ENCODE measurements at regions not wholly inside any gene's neighbourhood (a gene's known extent, or its start where the extent isn't known, plus 50 kb on each side); places are given as distances from the start of the nearest gene placed in this dataset.
"Not testable (repeated sequence)": the region's sequence is repeated elsewhere in the genome, so short reads cannot be mapped to it uniquely, and the experiment has no call there.

DNA sequence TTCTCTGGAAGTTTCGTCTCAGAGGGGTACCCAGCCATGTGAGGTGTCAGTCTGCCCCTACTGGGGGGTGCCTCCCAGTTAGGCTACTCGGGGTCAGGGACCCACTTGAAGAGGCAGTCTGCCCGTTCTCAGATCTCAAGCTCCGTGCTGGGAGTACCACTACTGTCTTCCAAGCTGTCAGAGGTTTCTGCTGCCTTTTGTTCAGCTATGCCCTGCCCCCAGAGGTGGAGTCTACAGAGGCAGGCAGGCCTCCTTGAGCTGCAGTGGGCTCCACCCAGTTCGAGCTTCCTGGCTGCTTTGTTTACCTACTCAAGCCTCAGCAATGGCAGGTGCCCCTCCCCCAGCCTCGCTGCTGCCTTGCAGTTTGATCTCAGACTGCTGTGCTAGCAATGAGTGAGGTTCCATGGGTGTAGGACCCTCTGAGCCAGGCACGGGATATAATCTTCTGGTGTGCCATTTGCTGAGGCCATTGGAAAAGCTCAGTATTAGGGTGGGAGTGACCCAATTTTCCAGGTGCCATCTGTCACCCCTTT lies 71.0 kb upstream of the SH3GLB1 start:
- DNase-seq (ENCODE audit: low read depth), result not testable (repeated sequence)

DNA sequence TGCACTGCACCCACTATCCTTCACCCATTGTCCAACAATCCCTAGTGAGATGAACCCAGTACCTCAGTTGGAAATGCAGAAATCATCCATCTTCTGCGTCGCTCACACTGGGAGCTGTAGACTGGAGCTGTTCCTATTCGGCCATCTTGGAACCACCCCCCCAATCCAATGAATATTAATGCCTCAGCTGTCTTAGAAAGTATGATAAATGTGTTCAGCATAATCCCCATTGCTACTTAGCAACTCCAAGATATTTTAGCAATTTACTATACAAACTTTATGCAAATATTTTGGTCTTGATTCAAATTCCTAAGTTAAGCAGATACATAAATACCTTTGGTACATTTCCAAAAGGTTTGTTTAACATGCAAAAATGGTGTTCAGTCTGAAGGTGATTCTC lies 70.5 kb upstream of the SH3GLB1 start:
- no peak for DNase-seq (ENCODE audit: low read depth)

DNA sequence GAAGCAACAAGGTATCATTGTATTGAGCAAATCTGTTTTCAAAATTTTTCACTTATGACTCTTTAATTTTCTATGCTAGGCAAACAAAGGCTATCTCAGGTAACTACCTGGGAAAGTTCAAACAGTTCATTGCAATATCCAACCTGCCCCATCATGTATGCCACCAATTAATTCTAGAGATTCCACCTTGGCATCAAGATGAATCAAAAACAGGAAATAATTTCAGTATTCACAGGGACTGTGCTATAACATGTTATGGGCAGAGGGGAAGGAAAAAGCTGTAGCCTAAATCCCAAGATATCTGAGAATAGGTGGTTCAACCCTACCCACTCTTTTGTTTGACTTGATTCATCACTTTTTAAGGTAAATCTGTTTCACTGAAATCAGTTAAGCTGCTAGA lies 67.5 kb upstream of the SH3GLB1 start:
- no peak for DNase-seq (ENCODE audit: low read depth)

DNA sequence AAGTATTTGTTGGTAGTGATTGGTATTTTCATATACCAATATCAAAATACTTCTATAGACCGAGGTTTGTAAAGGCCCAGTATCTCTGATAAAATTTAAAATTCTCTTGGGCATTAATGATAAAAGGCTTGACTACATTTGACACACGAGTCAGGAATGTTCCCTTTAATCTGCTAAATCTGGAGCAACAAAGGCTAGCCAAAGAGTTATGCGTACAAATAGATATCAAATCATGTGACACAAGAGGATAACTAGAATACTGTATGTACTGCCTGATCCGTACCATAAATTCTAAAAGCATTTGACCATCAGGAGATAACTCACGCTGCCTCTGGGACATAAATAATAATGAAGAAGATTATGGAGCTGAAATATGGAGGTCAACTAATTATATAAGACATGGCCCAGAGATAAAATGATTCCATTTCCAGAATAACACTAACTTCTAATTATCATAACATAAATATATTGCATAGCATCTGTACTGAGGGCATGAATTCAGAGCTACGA lies 64.2 kb upstream of the SH3GLB1 start:
- DNase-seq (ENCODE audit: low read depth), result peak; percentile 9

DNA sequence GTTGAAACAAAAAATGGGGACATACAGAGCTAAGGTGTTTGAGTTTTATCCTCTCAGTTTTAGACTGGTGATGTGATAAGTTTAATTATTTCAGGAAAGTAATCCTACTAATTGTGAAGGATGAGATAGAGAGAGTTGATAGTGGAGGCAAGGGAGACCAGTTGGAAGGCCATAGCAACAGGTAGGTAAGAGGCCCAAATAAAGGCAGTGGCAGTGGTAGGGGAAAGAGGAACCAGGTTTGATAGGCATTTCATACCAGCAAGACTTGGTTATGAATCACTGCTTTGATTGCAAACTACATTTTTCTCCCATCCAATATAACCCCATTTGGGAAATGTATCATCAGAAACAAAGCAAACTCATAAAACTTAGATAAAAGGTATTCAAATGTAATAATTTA lies 63.1 kb upstream of the SH3GLB1 start:
- DNase-seq (ENCODE audit: low read depth), result no peak

DNA sequence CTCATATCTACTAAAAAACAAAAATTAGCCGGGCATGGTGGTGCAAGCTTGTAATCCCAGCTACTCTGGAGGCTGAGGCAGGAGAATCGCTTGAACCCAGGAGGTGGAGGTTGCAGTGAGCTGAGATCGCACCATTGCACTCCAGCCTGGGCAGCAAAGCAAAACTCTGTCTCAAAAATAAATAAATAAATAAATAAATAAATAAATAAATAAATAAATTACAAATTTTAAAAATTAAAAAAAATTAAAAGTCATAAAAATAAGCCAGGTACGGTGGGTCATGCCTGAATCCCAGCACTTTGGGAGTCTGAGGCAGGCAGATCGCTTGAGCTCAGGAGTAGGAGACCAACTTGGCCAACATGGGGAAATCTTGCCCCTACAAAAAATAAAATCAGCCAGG lies 59.7 kb upstream of the SH3GLB1 start:
- not testable (repeated sequence) for DNase-seq (ENCODE audit: low read depth)

DNA sequence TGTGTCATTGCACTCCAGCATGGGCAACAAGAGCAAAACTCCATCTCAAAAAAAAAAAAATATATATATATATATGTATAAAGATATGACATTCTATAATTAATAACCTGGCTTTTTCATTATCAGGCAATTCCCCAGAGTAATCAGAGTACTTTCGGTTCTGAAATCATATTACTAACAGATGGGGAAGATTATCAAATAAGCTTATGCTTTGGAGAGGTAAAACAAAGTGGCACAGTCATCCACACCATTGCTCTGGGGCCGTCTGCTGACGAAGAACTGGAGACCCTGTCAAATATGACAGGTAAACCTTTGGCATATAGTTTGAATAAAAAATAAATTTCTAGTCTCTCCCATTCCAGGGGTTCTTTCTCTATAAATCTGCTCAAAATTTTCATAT lies 58.5 kb upstream of the SH3GLB1 start:
- no peak for DNase-seq (ENCODE audit: low read depth)

DNA sequence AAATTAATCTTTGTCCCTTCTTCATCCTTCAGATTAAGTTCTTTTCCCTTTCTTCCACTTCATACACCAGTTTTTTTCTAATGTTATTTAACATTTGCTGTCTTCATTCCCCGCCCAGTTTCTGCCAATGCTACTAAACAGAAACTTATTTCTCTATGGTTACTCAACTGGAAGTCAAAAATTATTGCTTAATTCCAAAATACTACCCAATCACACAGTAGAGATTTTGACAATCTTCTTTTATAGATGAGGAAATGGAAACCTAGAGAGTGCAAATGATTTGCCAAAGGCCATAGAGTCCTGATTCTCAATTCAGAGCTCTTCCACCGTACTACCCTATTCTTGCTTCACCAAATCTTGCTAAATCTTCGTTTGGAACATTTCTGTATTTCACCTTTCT lies 58.1 kb upstream of the SH3GLB1 start:
- no peak for DNase-seq (ENCODE audit: low read depth)

DNA sequence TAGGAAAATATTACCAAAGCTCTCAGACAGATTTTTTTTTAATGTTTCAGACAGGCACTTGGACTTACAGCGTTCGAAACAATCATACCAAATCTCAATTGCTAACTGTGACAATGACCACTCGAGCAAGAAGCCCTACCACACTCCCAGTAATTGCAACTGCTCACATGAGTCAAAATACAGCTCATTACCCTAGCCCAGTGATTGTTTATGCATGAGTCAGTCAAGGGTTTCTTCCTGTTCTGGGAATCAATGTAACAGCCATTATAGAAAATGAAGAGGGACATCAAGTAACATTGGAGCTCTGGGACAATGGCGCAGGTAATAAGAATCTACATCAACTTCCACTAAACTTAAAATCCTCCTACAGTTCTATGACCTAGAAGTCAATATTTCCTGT lies 56.1 kb upstream of the SH3GLB1 start:
- peak; percentile 27 for DNase-seq (ENCODE audit: low read depth)

DNA sequence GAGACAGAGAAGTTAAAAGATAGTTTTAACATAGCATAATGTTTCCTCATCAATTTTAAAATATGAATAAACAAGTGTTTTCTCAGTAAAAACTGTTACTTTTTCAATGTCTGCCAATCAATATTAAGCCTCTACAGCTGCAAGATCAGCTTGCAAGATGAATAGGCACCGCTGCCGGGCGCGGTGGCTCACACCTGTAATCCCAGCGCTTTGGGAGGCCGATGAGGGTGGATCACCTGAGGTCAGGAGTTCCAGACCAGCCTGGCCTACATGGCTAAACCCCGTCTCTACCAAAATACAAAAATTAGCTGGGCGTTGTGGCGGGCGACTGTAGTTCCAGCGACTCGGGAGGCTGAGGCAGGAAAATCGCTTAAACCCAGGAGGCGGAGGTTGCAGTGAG lies 54.8 kb upstream of the SH3GLB1 start:
- no peak for DNase-seq (ENCODE audit: low read depth)

DNA sequence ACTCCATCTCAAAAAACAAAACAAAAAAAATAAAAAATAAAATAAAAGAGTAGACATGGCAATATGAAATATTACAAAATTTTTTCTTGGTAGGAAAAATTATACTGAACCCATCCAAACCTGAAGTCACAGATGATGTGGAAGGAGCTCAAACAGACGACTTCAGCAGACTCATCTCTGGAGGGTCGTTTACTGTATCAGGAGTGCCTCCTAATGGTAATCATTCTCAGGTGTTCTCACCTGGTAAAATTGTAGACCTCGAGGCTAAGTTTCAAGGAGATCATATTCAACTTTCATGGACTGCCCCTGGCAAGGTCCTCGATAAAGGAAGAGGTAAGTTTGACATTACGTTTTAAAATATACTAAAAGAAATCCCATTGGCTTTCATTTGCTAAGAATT lies 54.3 kb upstream of the SH3GLB1 start:
- DNase-seq (ENCODE audit: low read depth), result no peak

Data from HS-27A (cell line).